ENCODE measurements at regions not wholly inside any gene's neighbourhood (a gene's known extent, or its start where the extent isn't known, plus 50 kb on each side); places are given as distances from the start of the nearest gene placed in this dataset.
"Not testable (repeated sequence)": the region's sequence is repeated elsewhere in the genome, so short reads cannot be mapped to it uniquely, and the experiment has no call there.

DNA sequence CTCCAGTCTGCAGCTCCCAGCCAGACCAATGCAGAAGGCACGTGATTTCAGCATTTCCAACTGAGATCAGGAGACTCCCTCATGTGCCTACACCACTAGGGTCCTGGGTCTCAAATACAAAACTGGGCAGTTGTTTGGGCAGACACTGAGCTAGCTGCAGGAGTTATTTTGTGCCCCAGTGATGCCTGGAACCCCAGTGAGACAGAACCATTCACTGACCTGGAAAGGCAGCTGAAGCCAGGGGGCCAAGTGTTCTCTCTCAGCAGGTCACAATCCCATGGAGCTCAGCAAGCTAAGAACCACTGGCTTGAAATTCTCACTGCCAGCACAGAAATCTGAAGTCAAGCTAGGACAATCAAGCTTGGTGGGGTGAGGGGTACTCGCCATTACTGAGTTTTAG, 111.7 kb upstream of the TNFSF4 start:
- CTCF ChIA-PET, result no interaction called here
- Histone ChIP-seq H2AFZ (ENCODE audit: low read depth, low read length, poor library complexity, severe bottlenecking) (no peak overlapping the region), H3K27ac (ENCODE audit: low read depth, low read length) (no peak overlapping the region), H3K4me3 (replicated peaks in 1 of 2; ENCODE audit: low read depth in 1 of 2, low read length in 2 of 2) (no peak overlapping the region), H4K20me1 (ENCODE audit: insufficient read depth) (no peaks in the 10 kb centered on the region), H3K9me2 (ENCODE audit: insufficient read depth) (no peaks in the 10 kb centered on the region), H3K9ac (ENCODE audit: low read length) (no peak overlapping the region), H3K79me2 (ENCODE audit: insufficient read depth, low read length) (no peaks in the 10 kb centered on the region), H3K9me3 (ENCODE audit: control insufficient read depth in 1 of 2, insufficient read depth in 1 of 2, low read depth in 1 of 2, low read length in 2 of 2) (no peaks in the 10 kb centered on the region), H3K4me2 (ENCODE audit: low read length) (no peak overlapping the region), H3K27me3 (ENCODE audit: insufficient read depth, low read length) (no peaks in the 10 kb centered on the region), H3K4me1 (ENCODE audit: control insufficient read depth in 1 of 2, insufficient read depth in 2 of 2, low read length in 2 of 2) (no peaks in the 10 kb centered on the region), H3K36me3 (ENCODE audit: control insufficient read depth in 1 of 2, insufficient read depth in 2 of 2, low read length in 2 of 2) (no peaks in the 10 kb centered on the region)
- intact Hi-C loops (cut with micrococcal nuclease), result no loop called here
- ATAC-seq, result no peak
- POLR2A ChIA-PET, result no interaction called here
- no peak for DNase-seq (ENCODE audit: low read depth, low spot score)
- TF ChIP-seq EZH2 (IDR thresholded peaks at IDR 0.05) (no peak), EGR1 (IDR thresholded peaks at IDR 0.05; ENCODE audit: low read depth) (no peak), SIN3A (IDR thresholded peaks at IDR 0.05; ENCODE audit: low read depth) (no peak), ZNF274 (IDR thresholded peaks at IDR 0.05; ENCODE audit: low read depth, low read length) (no peak), POLR2A (IDR thresholded peaks at IDR 0.05; ENCODE audit: borderline replicate concordance, extremely low read depth, insufficient read depth, insufficient read length) (no peak), POLR2AphosphoS5 (IDR thresholded peaks at IDR 0.05; ENCODE audit: low read depth, low read length) (no peak), CEBPB (IDR thresholded peaks at IDR 0.05; ENCODE audit: low read depth) (no peak), ELF1 (IDR thresholded peaks at IDR 0.05; ENCODE audit: borderline replicate concordance, low read depth) (no peak), ZFX (IDR thresholded peaks at IDR 0.05) (no peak), TCF7L2 (IDR thresholded peaks at IDR 0.05; ENCODE audit: borderline replicate concordance, extremely low read depth, insufficient read depth, insufficient read length) (no peak), CBX3 (IDR thresholded peaks at IDR 0.05; ENCODE audit: low read depth) (no peak), SRF (IDR thresholded peaks at IDR 0.05; ENCODE audit: low read depth) (no peak), YY1 (IDR thresholded peaks at IDR 0.05; ENCODE audit: extremely low read depth, insufficient replicate concordance, low read depth, low read length) (no peak), RAD21 (IDR thresholded peaks at IDR 0.05; ENCODE audit: low read depth) (no peak)
- TF ChIP-seq, protein P1, sequence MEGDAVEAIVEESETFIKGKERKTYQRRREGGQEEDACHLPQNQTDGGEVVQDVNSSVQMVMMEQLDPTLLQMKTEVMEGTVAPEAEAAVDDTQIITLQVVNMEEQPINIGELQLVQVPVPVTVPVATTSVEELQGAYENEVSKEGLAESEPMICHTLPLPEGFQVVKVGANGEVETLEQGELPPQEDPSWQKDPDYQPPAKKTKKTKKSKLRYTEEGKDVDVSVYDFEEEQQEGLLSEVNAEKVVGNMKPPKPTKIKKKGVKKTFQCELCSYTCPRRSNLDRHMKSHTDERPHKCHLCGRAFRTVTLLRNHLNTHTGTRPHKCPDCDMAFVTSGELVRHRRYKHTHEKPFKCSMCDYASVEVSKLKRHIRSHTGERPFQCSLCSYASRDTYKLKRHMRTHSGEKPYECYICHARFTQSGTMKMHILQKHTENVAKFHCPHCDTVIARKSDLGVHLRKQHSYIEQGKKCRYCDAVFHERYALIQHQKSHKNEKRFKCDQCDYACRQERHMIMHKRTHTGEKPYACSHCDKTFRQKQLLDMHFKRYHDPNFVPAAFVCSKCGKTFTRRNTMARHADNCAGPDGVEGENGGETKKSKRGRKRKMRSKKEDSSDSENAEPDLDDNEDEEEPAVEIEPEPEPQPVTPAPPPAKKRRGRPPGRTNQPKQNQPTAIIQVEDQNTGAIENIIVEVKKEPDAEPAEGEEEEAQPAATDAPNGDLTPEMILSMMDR (IDR thresholded peaks at IDR 0.05 in 2 of 3, conservative IDR thresholded peaks at IDR 0.05 in 1 of 3; ENCODE audit: borderline replicate concordance in 1 of 3, insufficient read depth in 1 of 3, low read depth in 2 of 3, low read length in 2 of 3), result no peak
- TF ChIP-seq, protein P2, sequence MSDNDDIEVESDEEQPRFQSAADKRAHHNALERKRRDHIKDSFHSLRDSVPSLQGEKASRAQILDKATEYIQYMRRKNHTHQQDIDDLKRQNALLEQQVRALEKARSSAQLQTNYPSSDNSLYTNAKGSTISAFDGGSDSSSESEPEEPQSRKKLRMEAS (IDR thresholded peaks at IDR 0.05), result no peak
- TF ChIP-seq, protein P3, sequence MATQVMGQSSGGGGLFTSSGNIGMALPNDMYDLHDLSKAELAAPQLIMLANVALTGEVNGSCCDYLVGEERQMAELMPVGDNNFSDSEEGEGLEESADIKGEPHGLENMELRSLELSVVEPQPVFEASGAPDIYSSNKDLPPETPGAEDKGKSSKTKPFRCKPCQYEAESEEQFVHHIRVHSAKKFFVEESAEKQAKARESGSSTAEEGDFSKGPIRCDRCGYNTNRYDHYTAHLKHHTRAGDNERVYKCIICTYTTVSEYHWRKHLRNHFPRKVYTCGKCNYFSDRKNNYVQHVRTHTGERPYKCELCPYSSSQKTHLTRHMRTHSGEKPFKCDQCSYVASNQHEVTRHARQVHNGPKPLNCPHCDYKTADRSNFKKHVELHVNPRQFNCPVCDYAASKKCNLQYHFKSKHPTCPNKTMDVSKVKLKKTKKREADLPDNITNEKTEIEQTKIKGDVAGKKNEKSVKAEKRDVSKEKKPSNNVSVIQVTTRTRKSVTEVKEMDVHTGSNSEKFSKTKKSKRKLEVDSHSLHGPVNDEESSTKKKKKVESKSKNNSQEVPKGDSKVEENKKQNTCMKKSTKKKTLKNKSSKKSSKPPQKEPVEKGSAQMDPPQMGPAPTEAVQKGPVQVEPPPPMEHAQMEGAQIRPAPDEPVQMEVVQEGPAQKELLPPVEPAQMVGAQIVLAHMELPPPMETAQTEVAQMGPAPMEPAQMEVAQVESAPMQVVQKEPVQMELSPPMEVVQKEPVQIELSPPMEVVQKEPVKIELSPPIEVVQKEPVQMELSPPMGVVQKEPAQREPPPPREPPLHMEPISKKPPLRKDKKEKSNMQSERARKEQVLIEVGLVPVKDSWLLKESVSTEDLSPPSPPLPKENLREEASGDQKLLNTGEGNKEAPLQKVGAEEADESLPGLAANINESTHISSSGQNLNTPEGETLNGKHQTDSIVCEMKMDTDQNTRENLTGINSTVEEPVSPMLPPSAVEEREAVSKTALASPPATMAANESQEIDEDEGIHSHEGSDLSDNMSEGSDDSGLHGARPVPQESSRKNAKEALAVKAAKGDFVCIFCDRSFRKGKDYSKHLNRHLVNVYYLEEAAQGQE (IDR thresholded peaks at IDR 0.05; ENCODE audit: low read depth), result no peak
- RAD21 ChIA-PET (ENCODE audit: low non-redundant PET in 1 of 2, low total read pairs in 2 of 2, uncharacterized antibody in 2 of 2, unreplicated experiment in 2 of 2), result no interaction called here
- no TSS peak for BruUV-seq (replicated peaks)

DNA sequence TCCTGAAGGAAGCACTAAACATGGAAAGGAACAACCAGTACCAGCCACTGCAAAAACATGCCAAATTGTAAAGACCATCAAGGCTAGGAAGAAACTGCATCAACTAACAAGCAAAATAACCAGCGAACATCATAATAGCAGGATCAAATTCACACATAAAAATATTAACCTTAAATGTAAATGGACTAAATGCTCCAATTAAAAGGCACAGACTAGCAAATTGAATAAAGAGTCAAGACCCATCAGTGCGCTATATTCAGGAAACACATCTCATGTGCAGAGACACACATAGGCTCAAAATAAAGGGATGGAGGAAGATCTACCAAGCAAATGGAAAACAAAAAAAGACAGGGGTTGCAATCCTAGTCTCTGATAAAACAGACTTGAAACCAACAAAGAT, 117.2 kb upstream of the TNFSF4 start:
- H3K79me2 ChIP-seq (ENCODE audit: insufficient read depth, low read length); H4K20me1 ChIP-seq (ENCODE audit: insufficient read depth); H3K27ac ChIP-seq (ENCODE audit: low read depth, low read length); CTCF ChIA-PET; ATAC-seq; POLR2A ChIA-PET; H3K4me3 ChIP-seq (replicated peaks in 1 of 2; ENCODE audit: low read depth in 1 of 2, low read length in 2 of 2); H3K4me1 ChIP-seq (ENCODE audit: control insufficient read depth in 1 of 2, insufficient read depth in 2 of 2, low read length in 2 of 2); BruUV-seq (replicated peaks); H3K36me3 ChIP-seq (ENCODE audit: control insufficient read depth in 1 of 2, insufficient read depth in 2 of 2, low read length in 2 of 2); H3K9me3 ChIP-seq (ENCODE audit: control insufficient read depth in 1 of 2, insufficient read depth in 1 of 2, low read depth in 1 of 2, low read length in 2 of 2); intact Hi-C loops (cut with micrococcal nuclease); H2AFZ ChIP-seq (ENCODE audit: low read depth, low read length, poor library complexity, severe bottlenecking); H3K27me3 ChIP-seq (ENCODE audit: insufficient read depth, low read length); DNase-seq (ENCODE audit: low read depth, low spot score); RAD21 ChIA-PET (ENCODE audit: low non-redundant PET in 1 of 2, low total read pairs in 2 of 2, uncharacterized antibody in 2 of 2, unreplicated experiment in 2 of 2); H3K9me2 ChIP-seq (ENCODE audit: insufficient read depth); H3K9ac ChIP-seq (ENCODE audit: low read length); H3K4me2 ChIP-seq (ENCODE audit: low read length): not testable (repeated sequence)
